ENCODE measurements at regions not wholly inside any gene's neighbourhood (a gene's known extent, or its start where the extent isn't known, plus 50 kb on each side); places are given as distances from the start of the nearest gene placed in this dataset.
"Not testable (repeated sequence)": the region's sequence is repeated elsewhere in the genome, so short reads cannot be mapped to it uniquely, and the experiment has no call there.

GRCh38 chr10:42230812-42231211, 407.6 kb downstream of the ZNF33B start:
- TF ChIP-seq POLR2A, CTCF, POLR2AphosphoS5 (IDR thresholded peaks at IDR 0.05): not testable (repeated sequence)

All from breast epithelium (tissue), 3 donors.